Right renal cortex interstitium (tissue), 3 donors: ENCODE measurements at regions not wholly inside any gene's neighbourhood (a gene's known extent, or its start where the extent isn't known, plus 50 kb on each side); places are given as distances from the start of the nearest gene placed in this dataset.
"Not testable (repeated sequence)": the region's sequence is repeated elsewhere in the genome, so short reads cannot be mapped to it uniquely, and the experiment has no call there.

Source experiments
- DNase-seq, 3 donors: peaks; one replicate each; pipeline ENCODE4 v3.0.0-alpha.2; 2013; ENCODE audit warnings: low read depth in 3 of 3, low spot score in 2 of 3

- DNase-seq = no peak
These were observed 109.7 kb upstream of the OR9Q1 start for GRCh38 chr11:57913715-57914704.

GRCh38 chr11:57917632-57918031 is 106.0 kb upstream of the OR9Q1 start:
- no peak for DNase-seq

- DNase-seq = no peak
These were observed 102.7 kb upstream of the OR9Q1 start for GRCh38 chr11:57920971-57921370.

- DNase-seq = no peak
These were observed 91.6 kb upstream of the OR9Q1 start for GRCh38 chr11:57932105-57932504.

GRCh38 chr11:57935402-57936049 is 88.2 kb upstream of the OR9Q1 start:
- no peak for DNase-seq

GRCh38 chr11:57936050-57936418 is 87.6 kb upstream of the OR9Q1 start:
- DNase-seq = no peak

GRCh38 chr11:57937431-57937830 is 86.2 kb upstream of the OR9Q1 start:
- no peak for DNase-seq

GRCh38 chr11:57938351-57938750 is 85.3 kb upstream of the OR9Q1 start:
- no peak for DNase-seq

- no peak for DNase-seq
These were observed 83.5 kb upstream of the OR9Q1 start for GRCh38 chr11:57940044-57940756.

GRCh38 chr11:57941875-57942274 is 81.8 kb upstream of the OR9Q1 start:
- no peak for DNase-seq

- DNase-seq = no peak
These were observed 80.9 kb upstream of the OR9Q1 start for GRCh38 chr11:57942808-57943207.

- DNase-seq = not testable (repeated sequence)
These were observed 79.9 kb upstream of the OR9Q1 start for GRCh38 chr11:57943766-57944165.

GRCh38 chr11:57946628-57947027 is 77.1 kb upstream of the OR9Q1 start:
- no peak for DNase-seq

GRCh38 chr11:57964660-57965059 is 59.0 kb upstream of the OR9Q1 start:
- no peak for DNase-seq

GRCh38 chr11:57971272-57972012 is 52.2 kb upstream of the OR9Q1 start:
- no peak for DNase-seq

GRCh38 chr11:57972013-57972367 is 51.7 kb upstream of the OR9Q1 start:
- DNase-seq = no peak
